ENCODE measurements at regions not wholly inside any gene's neighbourhood (a gene's known extent, or its start where the extent isn't known, plus 50 kb on each side); places are given as distances from the start of the nearest gene placed in this dataset.

- no peak for DNase-seq
- H3K27me3 ChIP-seq (ENCODE audit: insufficient read depth) = peaks cover 28% of the 10 kb centered on the region; the same call in 1 of the 2 replicates
- H3K79me2 ChIP-seq (ENCODE audit: insufficient read depth) = no peaks in the 10 kb centered on the region
- POLR2A ChIA-PET = no interaction called here
- H2AFZ ChIP-seq (ENCODE audit: low read depth) = no peak overlapping the region
- no peak overlapping the region for H3K4me2 ChIP-seq
- no peak overlapping the region for H3K4me3 ChIP-seq (ENCODE audit: low read depth in 2 of 2, low read length in 1 of 2)
- 67% methylated on average over 6 of the region's 6 CpGs for WGBS (ENCODE audit: low lambda C conversion rate)
- H3F3A ChIP-seq (replicated peaks; ENCODE audit: insufficient read depth) = no peaks in the 10 kb centered on the region
- H4K20me1 ChIP-seq (ENCODE audit: insufficient read depth) = no peaks in the 10 kb centered on the region
- no peak overlapping the region for H3K27ac ChIP-seq (ENCODE audit: low read depth in 2 of 2, low read length in 1 of 2)
- H3K4me1 ChIP-seq (ENCODE audit: control insufficient read depth in 1 of 2, insufficient read depth in 2 of 2, low read depth in 1 of 2, low read length in 1 of 2) = peaks cover 0 to 2% of the 10 kb centered on the region in 2 experiments; a peak in 1 of 4 replicates
- no peak overlapping the region for H3K9ac ChIP-seq
- no peaks in the 10 kb centered on the region for H3K9me2 ChIP-seq
- no peaks in the 10 kb centered on the region for H3K36me3 ChIP-seq (replicated peaks in 1 of 2; ENCODE audit: control insufficient read depth in 1 of 2, insufficient read depth in 2 of 2, low read length in 1 of 2)
- H3K9me3 ChIP-seq = no peaks in the 10 kb centered on the region
- no peak for TF ChIP-seq REST (IDR thresholded peaks at IDR 0.05; ENCODE audit: low read depth, low read length)
- no peak for TF ChIP-seq EZH2phosphoT487 (IDR thresholded peaks at IDR 0.05; ENCODE audit: borderline replicate concordance, low read depth)
- no peak for TF ChIP-seq JUND (IDR thresholded peaks at IDR 0.05)
- TF ChIP-seq YY1 (IDR thresholded peaks at IDR 0.05; ENCODE audit: low read depth) = no peak
- no peak for TF ChIP-seq RCOR1 (IDR thresholded peaks at IDR 0.05; ENCODE audit: low read length)
- TF ChIP-seq POLR2AphosphoS5 (IDR thresholded peaks at IDR 0.05; ENCODE audit: low read depth, low read length) = no peak
- TF ChIP-seq SMC3 (IDR thresholded peaks at IDR 0.05; ENCODE audit: low read depth, low read length) = no peak
- no peak for TF ChIP-seq IRF3 (IDR thresholded peaks at IDR 0.05; ENCODE audit: low read depth, low read length)
- no peak for TF ChIP-seq EP300 (IDR thresholded peaks at IDR 0.05; ENCODE audit: borderline replicate concordance in 1 of 2, low read depth in 1 of 2, low read length in 1 of 2)
- no peak for TF ChIP-seq MXI1 (IDR thresholded peaks at IDR 0.05; ENCODE audit: low read depth, low read length)
- TF ChIP-seq FOXM1 (IDR thresholded peaks at IDR 0.05; ENCODE audit: low read depth) = no peak
- TF ChIP-seq, protein P1, sequence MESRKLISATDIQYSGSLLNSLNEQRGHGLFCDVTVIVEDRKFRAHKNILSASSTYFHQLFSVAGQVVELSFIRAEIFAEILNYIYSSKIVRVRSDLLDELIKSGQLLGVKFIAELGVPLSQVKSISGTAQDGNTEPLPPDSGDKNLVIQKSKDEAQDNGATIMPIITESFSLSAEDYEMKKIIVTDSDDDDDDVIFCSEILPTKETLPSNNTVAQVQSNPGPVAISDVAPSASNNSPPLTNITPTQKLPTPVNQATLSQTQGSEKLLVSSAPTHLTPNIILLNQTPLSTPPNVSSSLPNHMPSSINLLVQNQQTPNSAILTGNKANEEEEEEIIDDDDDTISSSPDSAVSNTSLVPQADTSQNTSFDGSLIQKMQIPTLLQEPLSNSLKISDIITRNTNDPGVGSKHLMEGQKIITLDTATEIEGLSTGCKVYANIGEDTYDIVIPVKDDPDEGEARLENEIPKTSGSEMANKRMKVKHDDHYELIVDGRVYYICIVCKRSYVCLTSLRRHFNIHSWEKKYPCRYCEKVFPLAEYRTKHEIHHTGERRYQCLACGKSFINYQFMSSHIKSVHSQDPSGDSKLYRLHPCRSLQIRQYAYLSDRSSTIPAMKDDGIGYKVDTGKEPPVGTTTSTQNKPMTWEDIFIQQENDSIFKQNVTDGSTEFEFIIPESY (IDR thresholded peaks at IDR 0.05; ENCODE audit: borderline replicate concordance, low read depth) = no peak
- TF ChIP-seq MAX (IDR thresholded peaks at IDR 0.05; ENCODE audit: low read depth) = no peak
- no peak for TF ChIP-seq RAD21 (IDR thresholded peaks at IDR 0.05; ENCODE audit: low read length)
- TF ChIP-seq GATA2 (CRISPR knock-in tag; IDR thresholded peaks at IDR 0.05) = no peak
- TF ChIP-seq RXRA (IDR thresholded peaks at IDR 0.05; ENCODE audit: borderline replicate concordance, low read depth) = no peak
- TF ChIP-seq RFX5 (IDR thresholded peaks at IDR 0.05; ENCODE audit: low read length) = no peak
- no peak for TF ChIP-seq TAF1 (IDR thresholded peaks at IDR 0.05; ENCODE audit: borderline replicate concordance, low read depth, low read length)
- no peak for TF ChIP-seq FOXJ3 (CRISPR knock-in tag; IDR thresholded peaks at IDR 0.05)
- CTCF ChIA-PET = interaction anchor here (1.0 to 5.3 kb wide), 2 partner anchors 17 to 57 kb away, joined by 3 to 24 read pairs; no protein-coding TSS in a partner anchor
These were observed 88.4 kb upstream of the LEP start for GRCh38 chr7:128152721-128153120.
